PC-9 (cell line): ENCODE measurements at regions not wholly inside any gene's neighbourhood (a gene's known extent, or its start where the extent isn't known, plus 50 kb on each side); places are given as distances from the start of the nearest gene placed in this dataset.

Source experiments
- BruUV-seq: library from RNA; stranded (reverse); fragments of 400-500 nt; replicated peaks from 2 replicates; lab custom pipeline; 2021; lab: Mats Ljungman, UMichigan
- CTCF ChIA-PET: fragments of 300-600 bp; sonication (Branson Sonifier 250); formaldehyde crosslinking; loops from one replicate; lab custom pipeline; 2022; ENCODE audit warnings: antibody characterized with exemption; lab: Charles Lee
- POLR2A ChIA-PET: fragments of 300-600 bp; sonication (Branson Sonifier 250); formaldehyde crosslinking; loops from one replicate; lab custom pipeline; 2022; ENCODE audit warnings: antibody characterized with exemption; ENCODE audit not compliant: unreplicated experiment; lab: Charles Lee
- DNase-seq, 2 experiments: peaks; one replicate each; pipeline versions ENCODE4 v3.0.0 to v3.0.0-alpha.2; 2015 to 2022; ENCODE audit warnings: mixed read lengths in 1 of 2
- H2AFZ ChIP-seq: fragments of 200-600 bp; sonication (generic); 2 replicates; pipeline ENCODE4 v1.8.1; 2017; ENCODE audit warnings: antibody characterized with exemption
- H3F3A ChIP-seq: fragments of 200-600 bp; sonication (generic); 2 replicates; pipeline ENCODE4 v1.8.1; 2017; ENCODE audit warnings: antibody characterized with exemption, mild to moderate bottlenecking, low read depth; ENCODE audit not compliant: insufficient read depth
- H3K27ac ChIP-seq: fragments of 200-600 bp; sonication (generic); 2 replicates; pipeline ENCODE4 v1.6.1; 2016; ENCODE audit warnings: mixed run types
- H3K27me3 ChIP-seq: fragments of 200-600 bp; sonication (generic); 2 replicates; pipeline ENCODE4 v1.6.1; 2016; ENCODE audit warnings: low read depth, mixed run types; ENCODE audit not compliant: insufficient read depth
- H3K36me3 ChIP-seq: fragments of 200-600 bp; sonication (generic); 2 replicates; pipeline ENCODE4 v1.6.1; 2016; ENCODE audit warnings: low read depth, mixed run types
- H3K4me1 ChIP-seq: fragments of 200-600 bp; sonication (generic); replicated peaks from 2 replicates; pipeline ENCODE4 v1.6.1; 2016; ENCODE audit warnings: mixed run types; ENCODE audit not compliant: insufficient read depth
- H3K4me2 ChIP-seq: fragments of 200-600 bp; sonication (generic); 2 replicates; pipeline ENCODE4 v1.6.1; 2017; ENCODE audit warnings: mixed run types
- H3K4me3 ChIP-seq: fragments of 200-600 bp; sonication (generic); 2 replicates; pipeline ENCODE4 v1.6.1; 2016; ENCODE audit warnings: mixed run types
- H3K79me2 ChIP-seq: fragments of 200-600 bp; sonication (generic); 2 replicates; pipeline ENCODE4 v1.6.1; 2017; ENCODE audit warnings: low read depth, mixed run types
- H3K9me2 ChIP-seq: fragments of 200-600 bp; sonication (generic); 2 replicates; pipeline ENCODE4 v1.8.1; 2017; ENCODE audit warnings: mild to moderate bottlenecking; ENCODE audit not compliant: insufficient read depth
- H3K9me3 ChIP-seq: fragments of 200-600 bp; sonication (generic); 2 replicates; pipeline ENCODE4 v1.8.1; 2016; ENCODE audit warnings: low read depth; ENCODE audit not compliant: insufficient read depth
- H4K20me1 ChIP-seq: fragments of 200-600 bp; sonication (generic); 2 replicates; pipeline ENCODE4 v1.8.1; 2017; ENCODE audit not compliant: insufficient read depth
- CTCF ChIP-seq: fragments of 200-600 bp; sonication (generic); conservative IDR thresholded peaks from 2 replicates; pipeline ENCODE4 v1.6.1; 2017; ENCODE audit warnings: mixed run types, antibody characterized with exemption, mild to moderate bottlenecking, moderate library complexity
- EZH2 ChIP-seq: fragments of 200-600 bp; sonication (generic); IDR thresholded peaks from 2 replicates; pipeline ENCODE4 v1.8.0; 2017; ENCODE audit warnings: antibody characterized with exemption, low read depth
- intact Hi-C: fragments of 100-400 bp; cut with micrococcal nuclease; formaldehyde crosslinking; loops from one replicate; pipeline ENCODE4 v1.10.0; 2022; ENCODE audit not compliant: unreplicated experiment

GRCh38 chr12:96140174-96140573, 54.0 kb upstream of the ELK3 start:
- no peak for DNase-seq
- intact Hi-C loops, result no loop called here
- peaks cover 11% of the 10 kb centered on the region; the same call in 1 of the 2 replicates for H3K4me1 ChIP-seq
- H3K9me2 ChIP-seq, result no peaks in the 10 kb centered on the region
- H3K9me3 ChIP-seq, result no peaks in the 10 kb centered on the region
- H3K4me2 ChIP-seq, result no peak overlapping the region
- H3K27ac ChIP-seq, result no peak overlapping the region
- POLR2A ChIA-PET, result interaction anchor here (0.7 kb wide), 1 partner anchor 66 kb away, joined by 5 read pairs; no protein-coding TSS in a partner anchor
- H3K4me3 ChIP-seq, result no peak overlapping the region
- BruUV-seq, result no TSS peak
- CTCF ChIA-PET, result no interaction called here
- no peak overlapping the region for H2AFZ ChIP-seq
- H3K27me3 ChIP-seq, result no peaks in the 10 kb centered on the region
- H3K79me2 ChIP-seq, result no peaks in the 10 kb centered on the region
- no peak for TF ChIP-seq EZH2
- TF ChIP-seq CTCF, result no peak
- H3K36me3 ChIP-seq, result no peaks in the 10 kb centered on the region
- no peaks in the 10 kb centered on the region for H4K20me1 ChIP-seq
- no peaks in the 10 kb centered on the region for H3F3A ChIP-seq

GRCh38 chr12:96141216-96141912, 52.8 kb upstream of the ELK3 start:
- H3K4me1 ChIP-seq, result peaks cover 5% of the 10 kb centered on the region; the same call in 1 of the 2 replicates
- no peaks in the 10 kb centered on the region for H3K36me3 ChIP-seq
- no peak overlapping the region for H2AFZ ChIP-seq
- H3K9me2 ChIP-seq, result no peaks in the 10 kb centered on the region
- no peaks in the 10 kb centered on the region for H3K27me3 ChIP-seq
- BruUV-seq, result no TSS peak
- H3K9me3 ChIP-seq, result no peaks in the 10 kb centered on the region
- DNase-seq, result no peak
- no peak overlapping the region for H3K4me2 ChIP-seq
- no peaks in the 10 kb centered on the region for H4K20me1 ChIP-seq
- no peak overlapping the region for H3K27ac ChIP-seq
- H3K79me2 ChIP-seq, result no peaks in the 10 kb centered on the region
- CTCF ChIA-PET, result interaction anchor here (0.7 kb wide), 1 partner anchor 74 kb away, joined by 3 read pairs; no protein-coding TSS in a partner anchor
- no peaks in the 10 kb centered on the region for H3F3A ChIP-seq
- H3K4me3 ChIP-seq, result no peak overlapping the region
- POLR2A ChIA-PET, result no interaction called here
- TF ChIP-seq EZH2 (no peak), CTCF (no peak)
- intact Hi-C loops, result no loop called here

GRCh38 chr12:96143392-96143791, 50.8 kb upstream of the ELK3 start:
- no peaks in the 10 kb centered on the region for H3K27me3 ChIP-seq
- no peaks in the 10 kb centered on the region for H3K36me3 ChIP-seq
- H3K79me2 ChIP-seq, result no peaks in the 10 kb centered on the region
- no peaks in the 10 kb centered on the region for H3K9me3 ChIP-seq
- no peak for DNase-seq
- no peaks in the 10 kb centered on the region for H3K9me2 ChIP-seq
- H2AFZ ChIP-seq, result no peak overlapping the region
- no peaks in the 10 kb centered on the region for H3K4me1 ChIP-seq
- ChIA-PET CTCF (no interaction called here), POLR2A (no interaction called here)
- BruUV-seq, result no TSS peak
- intact Hi-C loops, result no loop called here
- no peak overlapping the region for H3K4me2 ChIP-seq
- H3K27ac ChIP-seq, result no peak overlapping the region
- TF ChIP-seq EZH2, result no peak
- no peak for TF ChIP-seq CTCF
- H3K4me3 ChIP-seq, result no peak overlapping the region
- H4K20me1 ChIP-seq, result no peaks in the 10 kb centered on the region
- H3F3A ChIP-seq, result no peaks in the 10 kb centered on the region
